Mesothelial cell of epicardium (in vitro differentiated cells): ENCODE measurements at regions not wholly inside any gene's neighbourhood (a gene's known extent, or its start where the extent isn't known, plus 50 kb on each side); places are given as distances from the start of the nearest gene placed in this dataset.

ENCODE experiments used
- DNase-seq, 2 experiments: peaks; one replicate each; pipeline ENCODE4 v3.0.0; 2021; ENCODE audit warnings: low spot score in 2 of 2; ENCODE audit not compliant: unreplicated experiment in 2 of 2
- H3K27ac Mint-ChIP-seq: 2 replicates; pipeline ENCODE4 v1.8.0; 2021; ENCODE audit warnings: mixed read lengths
- H3K27me3 Mint-ChIP-seq: 2 replicates; pipeline ENCODE4 v1.8.0; 2021; ENCODE audit warnings: low read depth, mixed read lengths
- H3K36me3 Mint-ChIP-seq: 2 replicates; pipeline ENCODE4 v1.8.0; 2021; ENCODE audit warnings: mixed read lengths
- H3K4me1 Mint-ChIP-seq: 2 replicates; pipeline ENCODE4 v1.8.0; 2021; ENCODE audit warnings: mixed read lengths
- H3K4me3 Mint-ChIP-seq: 2 replicates; pipeline ENCODE4 v1.8.0; 2021; ENCODE audit warnings: mild to moderate bottlenecking, moderate library complexity, mixed read lengths
- H3K9me3 Mint-ChIP-seq: 2 replicates; pipeline ENCODE4 v1.8.0; 2021; ENCODE audit warnings: mixed read lengths
- CTCF ChIP-seq: fragments of 200-600 bp; sonication (generic); IDR thresholded peaks from one replicate; pipeline ENCODE4 v1.5.0; 2021; ENCODE audit warnings: antibody characterized with exemption; ENCODE audit not compliant: unreplicated experiment

- H3K9me3 Mint-ChIP-seq = no peaks in the 10 kb centered on the region
- peaks cover 23% of the 10 kb centered on the region for H3K4me1 Mint-ChIP-seq
- H3K4me3 Mint-ChIP-seq = no peak overlapping the region
- DNase-seq = no peak
- no peak overlapping the region for H3K27ac Mint-ChIP-seq
- no peak for TF ChIP-seq CTCF
- H3K36me3 Mint-ChIP-seq = no peaks in the 10 kb centered on the region
- no peaks in the 10 kb centered on the region for H3K27me3 Mint-ChIP-seq
Observed at GRCh38 chr6:51261691-51262090, 443.0 kb downstream of the TFAP2B start.

- H3K4me3 Mint-ChIP-seq = no peak overlapping the region
- H3K27ac Mint-ChIP-seq = no peak overlapping the region
- H3K4me1 Mint-ChIP-seq = peaks cover 37% of the 10 kb centered on the region
- TF ChIP-seq CTCF = no peak
- no peaks in the 10 kb centered on the region for H3K9me3 Mint-ChIP-seq
- no peak for DNase-seq
- H3K36me3 Mint-ChIP-seq = no peaks in the 10 kb centered on the region
- H3K27me3 Mint-ChIP-seq = no peaks in the 10 kb centered on the region
Observed at GRCh38 chr6:51265426-51265825, 446.8 kb downstream of the TFAP2B start.

GRCh38 chr6:51266604-51267003 is 447.9 kb downstream of the TFAP2B start:
- Mint-ChIP-seq H3K27ac (no peak overlapping the region), H3K27me3 (no peaks in the 10 kb centered on the region), H3K9me3 (no peaks in the 10 kb centered on the region), H3K36me3 (no peaks in the 10 kb centered on the region), H3K4me1 (peaks cover 33% of the 10 kb centered on the region), H3K4me3 (no peak overlapping the region)
- no peak for DNase-seq
- no peak for TF ChIP-seq CTCF

GRCh38 chr6:51268666-51269065 is 450.0 kb downstream of the TFAP2B start:
- H3K27me3 Mint-ChIP-seq = no peaks in the 10 kb centered on the region
- no peaks in the 10 kb centered on the region for H3K9me3 Mint-ChIP-seq
- H3K4me3 Mint-ChIP-seq = no peak overlapping the region
- H3K4me1 Mint-ChIP-seq = peaks cover 35% of the 10 kb centered on the region
- TF ChIP-seq CTCF = no peak
- H3K27ac Mint-ChIP-seq = peak overlapping the region; percentile 58
- DNase-seq = no peak
- no peaks in the 10 kb centered on the region for H3K36me3 Mint-ChIP-seq

- no peak for DNase-seq
- TF ChIP-seq CTCF = no peak
- H3K4me3 Mint-ChIP-seq = no peak overlapping the region
- H3K27ac Mint-ChIP-seq = no peak overlapping the region
- H3K9me3 Mint-ChIP-seq = no peaks in the 10 kb centered on the region
- H3K36me3 Mint-ChIP-seq = no peaks in the 10 kb centered on the region
- H3K27me3 Mint-ChIP-seq = no peaks in the 10 kb centered on the region
- peaks cover 38% of the 10 kb centered on the region for H3K4me1 Mint-ChIP-seq
Observed at GRCh38 chr6:51269876-51270275, 451.2 kb downstream of the TFAP2B start.

- no peaks in the 10 kb centered on the region for H3K9me3 Mint-ChIP-seq
- H3K4me3 Mint-ChIP-seq = no peak overlapping the region
- H3K36me3 Mint-ChIP-seq = no peaks in the 10 kb centered on the region
- H3K27ac Mint-ChIP-seq = no peak overlapping the region
- no peaks in the 10 kb centered on the region for H3K27me3 Mint-ChIP-seq
- H3K4me1 Mint-ChIP-seq = peaks cover 32% of the 10 kb centered on the region
- DNase-seq = no peak
- TF ChIP-seq CTCF = no peak
Observed at GRCh38 chr6:51271615-51272014, 452.9 kb downstream of the TFAP2B start.
